Effector memory CD4-positive, alpha-beta T cell (primary cell): ENCODE measurements at regions not wholly inside any gene's neighbourhood (a gene's known extent, or its start where the extent isn't known, plus 50 kb on each side); places are given as distances from the start of the nearest gene placed in this dataset.

Source experiments
- DNase-seq, 3 donors: peaks; one replicate each; pipeline ENCODE4 v3.0.0-alpha.2; 2020
- H3K27ac ChIP-seq: 2 replicates; pipeline ENCODE4 v1.7.0; 2013; ENCODE audit warnings: mild to moderate bottlenecking, low read length, moderate library complexity; ENCODE audit not compliant: insufficient read depth, poor library complexity, severe bottlenecking
- H3K27me3 ChIP-seq: replicated peaks from 2 replicates; pipeline ENCODE4 v1.7.0; 2013; ENCODE audit warnings: mild to moderate bottlenecking, low read length; ENCODE audit not compliant: insufficient read depth, control insufficient read depth, poor library complexity, severe bottlenecking
- H3K36me3 ChIP-seq: 2 replicates; pipeline ENCODE4 v1.7.0; 2013; ENCODE audit warnings: mild to moderate bottlenecking, low read length, moderate library complexity; ENCODE audit not compliant: control insufficient read depth, insufficient read depth
- H3K4me1 ChIP-seq: 2 replicates; pipeline ENCODE4 v1.7.0; 2013; ENCODE audit warnings: low read length, mild to moderate bottlenecking; ENCODE audit not compliant: control insufficient read depth, insufficient read depth, poor library complexity, severe bottlenecking
- H3K4me3 ChIP-seq: 2 replicates; pipeline ENCODE4 v1.7.0; 2013; ENCODE audit warnings: low read length, low read depth, mild to moderate bottlenecking; ENCODE audit not compliant: insufficient read depth, poor library complexity, severe bottlenecking
- H3K9me3 ChIP-seq: 2 replicates; pipeline ENCODE4 v1.7.0; 2013; ENCODE audit warnings: mild to moderate bottlenecking, low read length, moderate library complexity; ENCODE audit not compliant: control insufficient read depth

- Histone ChIP-seq H3K4me1 (no peaks in the 10 kb centered on the region), H3K27ac (no peak overlapping the region), H3K4me3 (no peak overlapping the region), H3K9me3 (no peaks in the 10 kb centered on the region), H3K27me3 (no peaks in the 10 kb centered on the region), H3K36me3 (no peaks in the 10 kb centered on the region)
- DNase-seq: no peak
Measured at GRCh38 chr3:117541721-117542120, 832.1 kb downstream of the TUSC7 start.

- Histone ChIP-seq H3K36me3 (no peaks in the 10 kb centered on the region), H3K27ac (no peak overlapping the region), H3K4me1 (no peaks in the 10 kb centered on the region), H3K4me3 (no peak overlapping the region), H3K9me3 (no peaks in the 10 kb centered on the region), H3K27me3 (no peaks in the 10 kb centered on the region)
- no peak for DNase-seq
Measured at GRCh38 chr3:117543521-117543920, 833.9 kb downstream of the TUSC7 start.

- Histone ChIP-seq H3K4me3 (no peak overlapping the region), H3K9me3 (no peaks in the 10 kb centered on the region), H3K36me3 (no peaks in the 10 kb centered on the region), H3K27me3 (no peaks in the 10 kb centered on the region), H3K27ac (no peak overlapping the region), H3K4me1 (no peaks in the 10 kb centered on the region)
- DNase-seq: no peak
Measured at GRCh38 chr3:117545484-117545883, 835.9 kb downstream of the TUSC7 start.

- H3K4me3 ChIP-seq: no peak overlapping the region
- no peaks in the 10 kb centered on the region for H3K9me3 ChIP-seq
- H3K4me1 ChIP-seq: no peaks in the 10 kb centered on the region
- H3K27me3 ChIP-seq: no peaks in the 10 kb centered on the region
- H3K36me3 ChIP-seq: no peaks in the 10 kb centered on the region
- H3K27ac ChIP-seq: no peak overlapping the region
- DNase-seq: no peak
Measured at GRCh38 chr3:117547956-117548550, 838.5 kb downstream of the TUSC7 start.

- no peaks in the 10 kb centered on the region for H3K36me3 ChIP-seq
- H3K4me3 ChIP-seq: no peak overlapping the region
- DNase-seq: no peak
- no peaks in the 10 kb centered on the region for H3K27me3 ChIP-seq
- H3K27ac ChIP-seq: no peak overlapping the region
- H3K4me1 ChIP-seq: no peaks in the 10 kb centered on the region
- no peaks in the 10 kb centered on the region for H3K9me3 ChIP-seq
Measured at GRCh38 chr3:117548600-117548999, 839.0 kb downstream of the TUSC7 start.

GRCh38 chr3:117549716-117550115 lies 840.1 kb downstream of the TUSC7 start:
- no peak overlapping the region for H3K27ac ChIP-seq

GRCh38 chr3:117550766-117551165 lies 841.2 kb downstream of the TUSC7 start:
- H3K4me1 ChIP-seq: no peaks in the 10 kb centered on the region
- H3K27me3 ChIP-seq: no peaks in the 10 kb centered on the region
- H3K4me3 ChIP-seq: no peak overlapping the region
- no peak for DNase-seq
- H3K27ac ChIP-seq: no peak overlapping the region
- H3K36me3 ChIP-seq: no peaks in the 10 kb centered on the region
- H3K9me3 ChIP-seq: no peaks in the 10 kb centered on the region

More at GRCh38 chr3:117549716-117550115, 840.1 kb downstream of the TUSC7 start:
- H3K36me3 ChIP-seq: no peaks in the 10 kb centered on the region
- no peak overlapping the region for H3K4me3 ChIP-seq
- DNase-seq: no peak
- no peaks in the 10 kb centered on the region for H3K4me1 ChIP-seq
- no peaks in the 10 kb centered on the region for H3K27me3 ChIP-seq
- no peaks in the 10 kb centered on the region for H3K9me3 ChIP-seq

GRCh38 chr3:117553461-117553860 lies 843.9 kb downstream of the TUSC7 start:
- Histone ChIP-seq H3K4me3 (no peak overlapping the region), H3K4me1 (no peaks in the 10 kb centered on the region), H3K27ac (no peak overlapping the region), H3K36me3 (no peaks in the 10 kb centered on the region), H3K9me3 (no peaks in the 10 kb centered on the region), H3K27me3 (no peaks in the 10 kb centered on the region)
- no peak for DNase-seq

- no peaks in the 10 kb centered on the region for H3K4me1 ChIP-seq
- no peaks in the 10 kb centered on the region for H3K27me3 ChIP-seq
- H3K27ac ChIP-seq: no peak overlapping the region
- DNase-seq: no peak
- no peaks in the 10 kb centered on the region for H3K9me3 ChIP-seq
- no peak overlapping the region for H3K4me3 ChIP-seq
- no peaks in the 10 kb centered on the region for H3K36me3 ChIP-seq
Measured at GRCh38 chr3:117556646-117557407, 847.2 kb downstream of the TUSC7 start.

GRCh38 chr3:117557464-117558090 lies 848.0 kb downstream of the TUSC7 start:
- DNase-seq: no peak
- Histone ChIP-seq H3K4me3 (no peak overlapping the region), H3K27ac (no peak overlapping the region), H3K9me3 (no peaks in the 10 kb centered on the region), H3K36me3 (no peaks in the 10 kb centered on the region), H3K4me1 (no peaks in the 10 kb centered on the region), H3K27me3 (no peaks in the 10 kb centered on the region)
